Sigmoid colon (tissue), 4 donors: ENCODE measurements at regions not wholly inside any gene's neighbourhood (a gene's known extent, or its start where the extent isn't known, plus 50 kb on each side); places are given as distances from the start of the nearest gene placed in this dataset.

Experiments used
- EP300 ChIP-seq, 4 donors: sonication (generic); formaldehyde crosslinking; IDR thresholded peaks; one replicate each; pipeline ENCODE4 v1.6.1; 2017; ENCODE audit warnings: antibody characterized with exemption in 4 of 4
- POLR2AphosphoS5 ChIP-seq, 4 donors: sonication (generic); formaldehyde crosslinking; IDR thresholded peaks; one replicate each; pipeline ENCODE4 v1.6.1; 2017; ENCODE audit warnings: antibody characterized with exemption in 4 of 4
- TF ChIP-seq, protein P1 (sequence below), 4 experiments: fragments of 450-650 bp in 3 of 4; fragments of 200-600 bp in 1 of 4; IDR thresholded peaks; one replicate each; pipeline ENCODE4 v1.5.1; 2016 to 2019; ENCODE audit warnings: antibody characterized with exemption in 4 of 4, mild to moderate bottlenecking in 3 of 4, moderate library complexity in 2 of 4

GRCh38 chr17:77286641-77287431 lies 146.1 kb downstream of the SEC14L1 start:
- TF ChIP-seq, protein P1, sequence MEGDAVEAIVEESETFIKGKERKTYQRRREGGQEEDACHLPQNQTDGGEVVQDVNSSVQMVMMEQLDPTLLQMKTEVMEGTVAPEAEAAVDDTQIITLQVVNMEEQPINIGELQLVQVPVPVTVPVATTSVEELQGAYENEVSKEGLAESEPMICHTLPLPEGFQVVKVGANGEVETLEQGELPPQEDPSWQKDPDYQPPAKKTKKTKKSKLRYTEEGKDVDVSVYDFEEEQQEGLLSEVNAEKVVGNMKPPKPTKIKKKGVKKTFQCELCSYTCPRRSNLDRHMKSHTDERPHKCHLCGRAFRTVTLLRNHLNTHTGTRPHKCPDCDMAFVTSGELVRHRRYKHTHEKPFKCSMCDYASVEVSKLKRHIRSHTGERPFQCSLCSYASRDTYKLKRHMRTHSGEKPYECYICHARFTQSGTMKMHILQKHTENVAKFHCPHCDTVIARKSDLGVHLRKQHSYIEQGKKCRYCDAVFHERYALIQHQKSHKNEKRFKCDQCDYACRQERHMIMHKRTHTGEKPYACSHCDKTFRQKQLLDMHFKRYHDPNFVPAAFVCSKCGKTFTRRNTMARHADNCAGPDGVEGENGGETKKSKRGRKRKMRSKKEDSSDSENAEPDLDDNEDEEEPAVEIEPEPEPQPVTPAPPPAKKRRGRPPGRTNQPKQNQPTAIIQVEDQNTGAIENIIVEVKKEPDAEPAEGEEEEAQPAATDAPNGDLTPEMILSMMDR (IDR thresholded peaks at IDR 0.05) = no peak
- TF ChIP-seq EP300 (IDR thresholded peaks at IDR 0.05) (no peak), POLR2AphosphoS5 (IDR thresholded peaks at IDR 0.05) (no peak)
